HL-60 (cell line): ENCODE measurements at regions not wholly inside any gene's neighbourhood (a gene's known extent, or its start where the extent isn't known, plus 50 kb on each side); places are given as distances from the start of the nearest gene placed in this dataset.

Experiments used
- CTCF ChIP-seq: IDR thresholded peaks from one replicate; pipeline ENCODE4 v1.5.1; 2011; ENCODE audit warnings: low read length, control low read depth, inconsistent platforms; ENCODE audit not compliant: insufficient read depth
- GABPA ChIP-seq: IDR thresholded peaks from 2 replicates; pipeline ENCODE4 v1.6.1; 2012; ENCODE audit warnings: low read depth
- POLR2AphosphoS5 ChIP-seq: IDR thresholded peaks from 2 replicates; pipeline ENCODE4 v1.6.1; 2012; ENCODE audit warnings: low read depth
- REST ChIP-seq: IDR thresholded peaks from 2 replicates; pipeline ENCODE4 v1.6.1; 2012; ENCODE audit warnings: low read depth; ENCODE audit not compliant: insufficient replicate concordance

GRCh38 chr5:166276006-166276405 lies 2015.4 kb upstream of the WWC1 start:
- TF ChIP-seq CTCF (no peak), REST (no peak), POLR2AphosphoS5 (no peak), GABPA (no peak)
